NCI-H128 (cell line): ENCODE measurements at regions not wholly inside any gene's neighbourhood (a gene's known extent, or its start where the extent isn't known, plus 50 kb on each side); places are given as distances from the start of the nearest gene placed in this dataset.

Experiments used
- DNase-seq: peaks from one replicate; lab custom pipeline; 2025; ENCODE audit not compliant: unreplicated experiment; lab: John Stamatoyannopoulos, UW

GRCh38 chr3:174769171-174769570, 90.0 kb upstream of the NAALADL2 start:
- DNase-seq = no peak

GRCh38 chr3:174775603-174776002, 83.5 kb upstream of the NAALADL2 start:
- DNase-seq = no peak

DNA sequence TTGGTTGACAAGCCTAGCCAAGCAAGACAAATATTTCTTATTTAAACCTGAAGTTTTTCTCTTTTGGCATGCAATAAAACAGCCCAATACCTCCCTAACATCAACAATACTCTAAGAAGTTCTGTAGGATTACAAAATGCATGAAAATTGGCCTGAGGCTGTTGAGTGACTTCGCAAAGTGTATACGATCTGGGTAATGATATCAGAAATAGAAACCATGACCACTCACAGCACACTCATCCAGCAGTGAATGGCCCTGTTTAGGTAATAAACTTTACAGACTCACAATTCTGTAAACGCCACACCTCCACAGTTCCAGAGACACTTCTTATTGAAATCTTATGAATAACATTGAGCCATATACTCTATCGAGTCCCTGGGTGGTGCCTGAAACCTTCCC, 83.0 kb upstream of the NAALADL2 start:
- DNase-seq = no peak

- DNase-seq = no peak
Measured at GRCh38 chr3:174776636-174777035, 82.5 kb upstream of the NAALADL2 start.

DNA sequence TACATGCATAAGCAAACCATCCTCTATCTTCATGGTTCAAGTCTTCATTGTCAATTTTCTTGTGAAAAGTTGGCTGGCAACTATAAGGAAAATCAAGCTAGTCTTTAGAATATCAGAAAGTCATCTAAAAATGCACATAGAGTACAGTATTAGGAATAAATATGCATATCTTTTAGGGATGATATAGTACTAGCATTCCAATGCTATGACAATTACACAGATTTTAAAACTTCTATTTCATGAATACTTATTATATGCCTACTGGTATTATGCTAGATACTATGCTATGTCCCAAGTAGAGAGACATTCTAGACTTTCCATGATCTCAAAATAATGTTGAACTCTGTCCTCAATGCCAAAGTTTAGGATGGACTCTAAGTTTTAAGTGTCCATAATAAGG, 81.3 kb upstream of the NAALADL2 start:
- DNase-seq = no peak

GRCh38 chr3:174783502-174783901, 75.6 kb upstream of the NAALADL2 start:
- DNase-seq = no peak

DNA sequence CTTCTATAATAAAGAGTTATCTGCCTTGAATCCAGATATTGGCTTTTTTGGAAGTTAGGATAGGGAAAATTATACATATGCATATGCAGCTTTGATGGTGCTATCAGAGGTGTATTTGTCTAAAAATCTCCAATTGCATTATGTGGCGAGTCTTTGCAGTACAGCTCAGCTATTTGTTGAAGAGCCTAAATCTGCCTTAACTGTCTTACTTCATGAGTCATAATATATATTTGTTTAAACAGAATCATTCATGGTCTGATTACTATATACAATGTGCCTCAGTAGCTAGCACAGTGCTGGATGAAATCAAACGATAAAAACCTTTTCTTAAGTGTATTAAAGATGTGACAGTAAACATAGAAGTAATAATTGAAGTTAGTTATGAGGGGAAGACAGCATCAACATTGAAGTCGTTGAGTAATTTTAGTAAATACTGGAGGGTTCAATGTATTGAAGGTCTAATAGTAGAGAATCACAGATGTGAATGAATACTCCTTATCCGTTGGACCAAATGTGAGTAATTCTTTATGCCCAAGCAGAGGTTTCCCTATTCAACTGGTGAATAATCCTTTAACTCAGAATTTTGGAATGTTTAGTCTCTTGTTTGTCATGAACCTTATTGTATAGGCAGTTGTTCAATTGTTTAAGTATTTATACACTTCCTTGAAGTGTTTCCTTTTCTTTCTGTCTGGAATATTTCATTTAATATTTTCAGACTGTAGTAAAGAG, 74.8 kb upstream of the NAALADL2 start:
- no peak for DNase-seq

DNA sequence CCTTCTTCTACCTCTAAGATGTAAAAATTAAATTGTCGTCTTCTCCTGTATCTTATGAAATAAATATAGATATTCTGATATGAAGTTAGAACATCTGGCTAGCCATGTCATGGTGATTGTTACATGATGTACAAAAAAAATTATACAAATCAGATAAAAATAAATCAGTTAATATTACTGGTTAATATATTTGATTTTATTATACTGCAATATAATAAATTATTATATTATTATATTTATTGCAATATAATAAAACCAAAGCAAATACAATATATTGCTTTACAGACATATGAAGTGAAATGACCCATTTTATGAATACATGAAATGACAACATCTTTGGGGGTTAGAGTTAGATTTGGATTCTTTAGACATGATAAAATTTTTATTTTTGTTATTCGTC, 72.3 kb upstream of the NAALADL2 start:
- DNase-seq = no peak

GRCh38 chr3:174791161-174791560, 68.0 kb upstream of the NAALADL2 start:
- DNase-seq = no peak

DNA sequence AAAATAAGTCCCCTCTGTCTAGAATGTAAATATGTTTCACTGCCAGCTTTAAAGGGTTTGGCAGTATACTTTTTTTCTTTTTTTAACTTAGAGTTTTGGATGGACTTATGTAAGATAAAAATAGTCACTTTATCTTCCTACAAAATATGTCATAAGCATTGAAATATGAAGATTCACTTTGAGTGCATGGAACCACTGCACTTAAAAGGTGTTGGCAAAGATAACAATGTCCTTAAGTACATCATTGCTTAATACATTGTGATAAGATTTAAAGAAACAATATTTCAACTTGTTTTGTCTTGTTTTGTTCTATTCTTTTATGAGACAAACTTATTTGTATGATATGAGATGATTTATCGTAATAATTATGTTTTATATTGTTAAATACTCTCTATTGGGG, 66.3 kb upstream of the NAALADL2 start:
- DNase-seq = no peak
